ENCODE measurements at regions not wholly inside any gene's neighbourhood (a gene's known extent, or its start where the extent isn't known, plus 50 kb on each side); places are given as distances from the start of the nearest gene placed in this dataset.

- no peaks in the 10 kb centered on the region for H3K36me3 ChIP-seq (ENCODE audit: insufficient read depth, low read length, poor library complexity, severe bottlenecking)
- intact Hi-C loops (cut with micrococcal nuclease; ENCODE audit: unreplicated experiment): no loop called here
- TF ChIP-seq EZH2 (IDR thresholded peaks at IDR 0.05; ENCODE audit: borderline replicate concordance, low read depth, low read length, poor library complexity, severe bottlenecking) (no peak), CTCF (conservative IDR thresholded peaks at IDR 0.05; ENCODE audit: low read depth, low read length) (no peak)
- H3K27ac ChIP-seq (ENCODE audit: low read depth, low read length, poor library complexity, severe bottlenecking): no peak overlapping the region
- no peaks in the 10 kb centered on the region for H3K27me3 ChIP-seq (replicated peaks; ENCODE audit: insufficient read depth, low read depth, low read length, poor library complexity)
- DNase-seq (ENCODE audit: low spot score): no peak
- no peak overlapping the region for H3K4me3 ChIP-seq (ENCODE audit: low read depth, low read length, poor library complexity, severe bottlenecking)
- H3K9me3 ChIP-seq (ENCODE audit: low read depth, low read length, poor library complexity, severe bottlenecking): no peaks in the 10 kb centered on the region
- CTCF ChIA-PET: no interaction called here
- no peaks in the 10 kb centered on the region for H3K4me1 ChIP-seq (ENCODE audit: insufficient read depth, low read length, poor library complexity, severe bottlenecking)
- POLR2A ChIA-PET (ENCODE audit: low non-redundant PET): no interaction called here
- BruUV-seq (replicated peaks): no TSS peak
Measured at GRCh38 chr5:68679041-68679440, 414.8 kb upstream of the SLC30A5 start.

GRCh38 chr5:68680366-68680765, 413.4 kb upstream of the SLC30A5 start:
- ChIA-PET CTCF (no interaction called here), POLR2A (ENCODE audit: low non-redundant PET) (no interaction called here)
- H3K4me1 ChIP-seq (ENCODE audit: insufficient read depth, low read length, poor library complexity, severe bottlenecking): no peaks in the 10 kb centered on the region
- intact Hi-C loops (cut with micrococcal nuclease; ENCODE audit: unreplicated experiment): no loop called here
- no peak overlapping the region for H3K4me3 ChIP-seq (ENCODE audit: low read depth, low read length, poor library complexity, severe bottlenecking)
- H3K9me3 ChIP-seq (ENCODE audit: low read depth, low read length, poor library complexity, severe bottlenecking): no peaks in the 10 kb centered on the region
- no TSS peak for BruUV-seq (replicated peaks)
- TF ChIP-seq CTCF (conservative IDR thresholded peaks at IDR 0.05; ENCODE audit: low read depth, low read length): no peak
- no peak for TF ChIP-seq EZH2 (IDR thresholded peaks at IDR 0.05; ENCODE audit: borderline replicate concordance, low read depth, low read length, poor library complexity, severe bottlenecking)
- H3K27me3 ChIP-seq (replicated peaks; ENCODE audit: insufficient read depth, low read depth, low read length, poor library complexity): no peaks in the 10 kb centered on the region
- no peaks in the 10 kb centered on the region for H3K36me3 ChIP-seq (ENCODE audit: insufficient read depth, low read length, poor library complexity, severe bottlenecking)
- DNase-seq (ENCODE audit: low spot score): no peak
- no peak overlapping the region for H3K27ac ChIP-seq (ENCODE audit: low read depth, low read length, poor library complexity, severe bottlenecking)

GRCh38 chr5:68681929-68682328, 411.9 kb upstream of the SLC30A5 start:
- no peaks in the 10 kb centered on the region for H3K4me1 ChIP-seq (ENCODE audit: insufficient read depth, low read length, poor library complexity, severe bottlenecking)
- H3K4me3 ChIP-seq (ENCODE audit: low read depth, low read length, poor library complexity, severe bottlenecking): no peak overlapping the region
- H3K36me3 ChIP-seq (ENCODE audit: insufficient read depth, low read length, poor library complexity, severe bottlenecking): no peaks in the 10 kb centered on the region
- no peak overlapping the region for H3K27ac ChIP-seq (ENCODE audit: low read depth, low read length, poor library complexity, severe bottlenecking)
- CTCF ChIA-PET: no interaction called here
- no peak for DNase-seq (ENCODE audit: low spot score)
- H3K27me3 ChIP-seq (replicated peaks; ENCODE audit: insufficient read depth, low read depth, low read length, poor library complexity): no peaks in the 10 kb centered on the region
- POLR2A ChIA-PET (ENCODE audit: low non-redundant PET): no interaction called here
- intact Hi-C loops (cut with micrococcal nuclease; ENCODE audit: unreplicated experiment): no loop called here
- TF ChIP-seq CTCF (conservative IDR thresholded peaks at IDR 0.05; ENCODE audit: low read depth, low read length) (no peak), EZH2 (IDR thresholded peaks at IDR 0.05; ENCODE audit: borderline replicate concordance, low read depth, low read length, poor library complexity, severe bottlenecking) (no peak)
- H3K9me3 ChIP-seq (ENCODE audit: low read depth, low read length, poor library complexity, severe bottlenecking): no peaks in the 10 kb centered on the region
- BruUV-seq (replicated peaks): no TSS peak

All from A673 (cell line).